Activated CD4-positive, alpha-beta T cell treated with anti-CD3 and anti-CD28 coated beads, Interleukin-2, amount 10 ng/mL, durations not matched to agents 7 days and 5 days (primary cell): ENCODE measurements at regions not wholly inside any gene's neighbourhood (a gene's known extent, or its start where the extent isn't known, plus 50 kb on each side); places are given as distances from the start of the nearest gene placed in this dataset.
"Not testable (repeated sequence)": the region's sequence is repeated elsewhere in the genome, so short reads cannot be mapped to it uniquely, and the experiment has no call there.

ENCODE experiments used
- CTCF ChIA-PET: fragments of 350-600 bp; sonication (Branson Sonifier 250); formaldehyde crosslinking; loops from one replicate; lab custom pipeline; 2021; ENCODE audit warnings: antibody characterized with exemption; lab: Charles Lee
- POLR2A ChIA-PET: fragments of 350-600 bp; sonication (Branson Sonifier 250); formaldehyde crosslinking; loops from one replicate; lab custom pipeline; 2021; ENCODE audit warnings: antibody characterized with exemption; lab: Charles Lee
- DNase-seq: peaks from one replicate; pipeline ENCODE4 v3.0.0-alpha.2; 2020
- H3K27ac Mint-ChIP-seq: one replicate; pipeline ENCODE4 v1.8.0; 2021; ENCODE audit warnings: mild to moderate bottlenecking, moderate library complexity, mixed read lengths
- H3K27me3 Mint-ChIP-seq: one replicate; pipeline ENCODE4 v1.8.0; 2021; ENCODE audit warnings: mixed read lengths
- H3K36me3 Mint-ChIP-seq: one replicate; pipeline ENCODE4 v1.8.0; 2021; ENCODE audit warnings: low read depth, mixed read lengths
- H3K4me1 Mint-ChIP-seq: one replicate; pipeline ENCODE4 v1.8.0; 2021; ENCODE audit warnings: mixed read lengths
- H3K4me3 Mint-ChIP-seq: one replicate; pipeline ENCODE4 v1.8.0; 2021; ENCODE audit warnings: mild to moderate bottlenecking, moderate library complexity, mixed read lengths
- H3K9me3 Mint-ChIP-seq: one replicate; pipeline ENCODE4 v1.8.0; 2021; ENCODE audit warnings: mixed read lengths

DNA sequence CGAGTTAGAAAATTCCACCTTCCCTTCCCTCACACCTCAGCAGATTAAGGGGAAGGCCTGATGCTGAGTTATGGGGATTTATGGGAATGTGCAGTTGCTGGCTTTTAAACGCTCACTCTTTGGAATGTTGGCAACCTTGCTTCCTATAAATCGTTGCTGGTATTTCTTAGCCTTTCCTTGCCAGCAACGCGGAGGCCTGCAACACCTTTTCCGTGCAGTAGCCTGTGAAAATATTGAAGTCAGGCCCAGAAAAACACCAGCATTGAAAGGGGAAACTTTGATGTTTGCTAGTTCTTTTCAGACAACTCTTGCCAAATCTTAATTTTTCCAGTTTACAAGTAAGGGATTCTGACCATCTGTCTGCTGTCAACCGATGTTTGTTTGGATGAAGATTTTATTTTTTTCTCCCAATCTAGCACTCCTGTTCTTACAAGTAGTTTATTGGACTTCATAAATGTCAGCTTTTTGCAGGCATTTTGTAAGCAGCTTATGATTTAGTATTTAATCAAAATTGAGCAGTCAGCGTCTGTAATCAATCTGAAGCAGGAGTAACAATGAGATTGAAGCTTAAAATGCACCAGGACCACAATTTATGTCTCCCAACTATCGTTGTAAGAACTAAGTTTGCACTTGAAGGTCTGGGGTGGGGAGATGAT is 251.0 kb downstream of the RPLP1 start:
- Mint-ChIP-seq H3K36me3 (peaks cover 23% of the 10 kb centered on the region), H3K27ac (no peak overlapping the region), H3K4me1 (no peaks in the 10 kb centered on the region), H3K9me3 (peaks cover 25% of the 10 kb centered on the region), H3K4me3 (no peak overlapping the region), H3K27me3 (no peaks in the 10 kb centered on the region)
- DNase-seq: no peak
- CTCF ChIA-PET: interaction anchor here (1.1 kb wide), 1 partner anchor 768 kb away, joined by 3 read pairs; no protein-coding TSS in a partner anchor
- POLR2A ChIA-PET: no interaction called here

DNA sequence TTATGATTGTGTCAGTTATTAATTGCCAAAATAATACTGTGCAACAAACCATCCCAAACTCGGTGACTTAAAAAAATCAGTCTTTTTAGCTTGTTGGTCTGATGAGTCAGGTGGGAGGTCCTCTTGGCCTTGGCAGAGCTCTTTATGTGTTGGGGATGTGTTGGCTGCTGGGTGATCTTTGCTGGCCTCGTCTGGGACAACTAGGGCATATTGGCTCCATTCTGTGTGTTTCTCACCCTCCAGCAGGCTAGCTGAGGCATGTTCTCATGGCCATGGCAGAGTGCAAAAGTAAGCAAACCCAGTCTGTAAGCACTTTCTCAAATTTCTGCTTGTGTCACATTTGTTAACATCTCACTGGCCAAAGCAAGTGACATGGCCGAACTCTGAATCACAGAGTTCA is 251.6 kb downstream of the RPLP1 start:
- no peak for DNase-seq
- POLR2A ChIA-PET: no interaction called here
- Mint-ChIP-seq H3K27ac (no peak overlapping the region), H3K4me1 (no peaks in the 10 kb centered on the region), H3K9me3 (peaks cover 30% of the 10 kb centered on the region), H3K27me3 (no peaks in the 10 kb centered on the region), H3K36me3 (peaks cover 27% of the 10 kb centered on the region), H3K4me3 (no peak overlapping the region)
- CTCF ChIA-PET: interaction anchor here (1.1 kb wide), 1 partner anchor 768 kb away, joined by 3 read pairs; no protein-coding TSS in a partner anchor

DNA sequence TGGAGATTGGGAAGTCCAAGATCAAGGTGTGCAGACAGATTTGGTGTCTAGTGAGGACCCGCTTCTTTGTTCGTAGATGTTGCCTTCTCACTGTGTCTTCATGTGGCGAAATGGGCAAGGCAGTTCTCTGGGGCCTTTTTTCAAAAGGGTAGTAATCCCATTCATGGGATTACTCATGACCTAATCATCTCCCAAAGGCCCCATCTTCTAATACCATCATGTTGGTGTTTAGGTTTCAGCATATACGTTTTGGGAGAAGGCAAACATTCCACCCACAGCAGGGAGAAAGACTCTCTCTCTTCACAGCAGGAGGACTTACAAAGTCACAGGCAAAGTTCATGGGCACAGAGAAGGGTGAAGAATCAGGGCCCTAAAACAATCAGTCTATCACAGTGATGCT is 252.1 kb downstream of the RPLP1 start:
- H3K4me3 Mint-ChIP-seq: no peak overlapping the region
- peaks cover 35% of the 10 kb centered on the region for H3K9me3 Mint-ChIP-seq
- peaks cover 30% of the 10 kb centered on the region for H3K36me3 Mint-ChIP-seq
- no peak overlapping the region for H3K27ac Mint-ChIP-seq
- H3K4me1 Mint-ChIP-seq: no peaks in the 10 kb centered on the region
- CTCF ChIA-PET: interaction anchor here (1.1 kb wide), 1 partner anchor 767 kb away, joined by 3 read pairs; no protein-coding TSS in a partner anchor
- POLR2A ChIA-PET: no interaction called here
- DNase-seq: no peak
- H3K27me3 Mint-ChIP-seq: no peaks in the 10 kb centered on the region

DNA sequence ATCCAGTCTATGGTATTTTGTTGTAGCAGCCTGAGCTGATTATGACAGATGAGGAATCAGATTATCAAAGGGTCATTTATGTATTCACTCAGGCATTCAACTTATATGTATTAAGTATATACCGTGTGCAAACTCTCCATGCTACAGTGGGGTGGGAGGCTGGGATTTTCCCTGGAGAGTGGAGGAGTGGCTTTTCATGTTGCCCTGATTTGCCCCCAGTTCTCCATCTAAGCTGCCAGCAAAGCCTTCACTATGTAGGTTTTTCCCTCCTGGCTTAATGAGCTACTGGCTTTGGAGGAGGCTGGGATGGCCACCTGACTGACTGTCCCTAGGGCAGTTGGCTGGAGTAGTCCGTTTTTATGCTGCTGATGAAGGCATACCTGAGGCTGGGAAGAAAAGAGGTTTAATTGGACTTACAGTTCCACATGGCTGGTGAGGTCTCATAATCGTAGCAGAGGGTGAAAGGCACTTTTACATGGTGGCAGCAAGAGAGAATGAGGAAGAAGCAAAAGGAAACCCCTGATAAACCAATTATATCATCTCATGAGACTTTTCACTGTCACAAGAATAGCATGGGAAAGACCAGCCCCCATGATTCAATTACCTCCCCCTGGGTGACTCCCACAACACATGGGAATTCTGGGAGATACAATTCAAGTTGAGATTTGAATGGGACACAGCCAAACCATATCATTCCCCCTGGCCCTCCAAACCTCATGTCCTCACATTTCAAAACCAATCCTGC is 253.9 kb downstream of the RPLP1 start:
- DNase-seq: no peak
- CTCF ChIA-PET: no interaction called here
- POLR2A ChIA-PET: no interaction called here
- Mint-ChIP-seq H3K27me3 (peaks cover 5% of the 10 kb centered on the region), H3K36me3 (peaks cover 37% of the 10 kb centered on the region), H3K4me3 (no peak overlapping the region), H3K4me1 (peaks cover 3% of the 10 kb centered on the region), H3K9me3 (peaks cover 42% of the 10 kb centered on the region), H3K27ac (no peak overlapping the region)

DNA sequence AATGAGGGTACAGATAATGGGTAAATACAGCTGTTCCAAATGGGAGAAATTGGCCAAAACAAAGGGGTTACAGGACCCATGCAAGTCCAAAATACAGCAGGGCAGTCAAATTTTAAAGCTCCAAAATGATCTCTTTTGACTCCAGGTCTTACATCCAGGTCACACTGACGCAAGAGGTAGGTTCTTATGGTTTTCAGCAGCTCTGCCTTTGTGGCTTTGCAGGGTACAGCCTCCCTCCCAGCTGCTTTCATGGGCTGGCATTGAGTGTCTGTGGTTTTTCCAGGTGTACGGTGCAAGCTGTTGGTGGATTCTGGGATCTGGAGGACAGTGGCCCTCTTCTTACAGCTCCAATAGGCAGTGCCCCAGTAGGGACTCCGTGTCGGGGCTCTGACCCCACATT is 254.6 kb downstream of the RPLP1 start:
- POLR2A ChIA-PET, H3K4me3 Mint-ChIP-seq, DNase-seq, H3K27me3 Mint-ChIP-seq, H3K4me1 Mint-ChIP-seq, H3K27ac Mint-ChIP-seq: not testable (repeated sequence)
- Mint-ChIP-seq H3K9me3 (peaks cover 42% of the 10 kb centered on the region), H3K36me3 (peaks cover 37% of the 10 kb centered on the region)
- CTCF ChIA-PET: interaction anchor here (0.9 kb wide), 1 partner anchor 19 kb away, joined by 3 read pairs; no protein-coding TSS in a partner anchor

DNA sequence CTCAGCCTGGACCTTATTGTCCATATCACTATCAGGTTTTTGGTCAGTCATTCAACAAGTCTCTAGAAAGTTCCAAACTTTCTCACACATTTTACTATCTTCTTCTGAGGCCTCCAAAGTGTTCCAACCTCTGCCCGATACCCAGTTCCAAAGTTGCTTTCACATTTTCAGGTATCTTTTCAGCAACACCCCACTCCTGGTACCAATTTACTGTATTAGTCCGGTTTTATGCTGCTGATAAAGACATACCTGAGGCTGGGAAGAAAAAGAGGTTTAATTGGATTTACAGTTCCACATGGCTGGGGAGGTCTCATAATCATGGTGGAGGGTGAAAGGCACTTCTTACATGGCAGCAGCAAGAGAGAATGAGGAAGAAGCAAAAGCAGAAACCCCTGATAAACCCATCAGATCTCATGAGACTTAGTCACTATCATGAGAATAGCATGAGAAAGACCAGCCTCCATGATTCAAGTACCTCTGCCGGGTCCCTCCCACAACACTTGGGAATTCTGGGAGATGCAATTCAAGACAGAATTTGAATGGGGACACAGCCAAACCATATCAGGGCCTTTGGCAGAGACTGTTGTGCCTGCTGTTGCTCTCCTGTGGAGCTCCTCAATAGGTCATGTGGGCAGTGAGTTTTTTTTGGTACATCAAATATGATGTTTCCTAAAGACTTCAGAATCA is 256.0 kb downstream of the RPLP1 start:
- H3K4me3 Mint-ChIP-seq, POLR2A ChIA-PET, H3K27me3 Mint-ChIP-seq, H3K27ac Mint-ChIP-seq, DNase-seq: not testable (repeated sequence)
- peaks cover 37% of the 10 kb centered on the region for H3K36me3 Mint-ChIP-seq
- CTCF ChIA-PET: interaction anchor here (1.3 kb wide), 1 partner anchor 13 kb away, joined by 4 read pairs; no protein-coding TSS in a partner anchor
- H3K9me3 Mint-ChIP-seq: peaks cover 38% of the 10 kb centered on the region
- peaks cover 19% of the 10 kb centered on the region for H3K4me1 Mint-ChIP-seq

DNA sequence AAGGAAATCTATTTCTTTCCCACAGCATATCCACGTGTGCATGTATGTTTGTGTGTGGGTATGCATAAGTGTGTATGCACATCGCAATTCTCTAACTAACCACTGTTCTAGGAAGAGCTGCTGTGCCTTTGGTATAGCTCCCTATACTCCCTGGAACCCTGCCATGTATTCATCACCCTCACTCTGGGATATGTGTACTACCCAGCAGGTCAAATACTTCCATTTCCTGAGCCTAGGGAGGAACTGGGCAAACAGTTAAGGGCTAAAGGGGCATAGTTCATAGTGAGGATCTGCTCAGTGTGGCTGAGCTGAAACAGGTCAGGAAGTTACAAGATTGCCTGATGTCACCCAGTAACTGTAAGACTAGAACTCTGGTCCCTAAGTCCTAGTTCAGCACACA is 260.4 kb downstream of the RPLP1 start:
- Mint-ChIP-seq H3K27ac (peak overlapping the region; percentile 94), H3K36me3 (peaks cover 29% of the 10 kb centered on the region), H3K27me3 (peaks cover 10% of the 10 kb centered on the region), H3K4me3 (no peak overlapping the region), H3K9me3 (peaks cover 33% of the 10 kb centered on the region), H3K4me1 (peaks cover 58% of the 10 kb centered on the region)
- ChIA-PET CTCF (interaction anchor here (0.9 to 2.3 kb wide), 3 partner anchors 8 to 30 kb away, joined by 3 to 9 read pairs (median 3); no protein-coding TSS in a partner anchor), POLR2A (no interaction called here)
- DNase-seq: no peak

DNA sequence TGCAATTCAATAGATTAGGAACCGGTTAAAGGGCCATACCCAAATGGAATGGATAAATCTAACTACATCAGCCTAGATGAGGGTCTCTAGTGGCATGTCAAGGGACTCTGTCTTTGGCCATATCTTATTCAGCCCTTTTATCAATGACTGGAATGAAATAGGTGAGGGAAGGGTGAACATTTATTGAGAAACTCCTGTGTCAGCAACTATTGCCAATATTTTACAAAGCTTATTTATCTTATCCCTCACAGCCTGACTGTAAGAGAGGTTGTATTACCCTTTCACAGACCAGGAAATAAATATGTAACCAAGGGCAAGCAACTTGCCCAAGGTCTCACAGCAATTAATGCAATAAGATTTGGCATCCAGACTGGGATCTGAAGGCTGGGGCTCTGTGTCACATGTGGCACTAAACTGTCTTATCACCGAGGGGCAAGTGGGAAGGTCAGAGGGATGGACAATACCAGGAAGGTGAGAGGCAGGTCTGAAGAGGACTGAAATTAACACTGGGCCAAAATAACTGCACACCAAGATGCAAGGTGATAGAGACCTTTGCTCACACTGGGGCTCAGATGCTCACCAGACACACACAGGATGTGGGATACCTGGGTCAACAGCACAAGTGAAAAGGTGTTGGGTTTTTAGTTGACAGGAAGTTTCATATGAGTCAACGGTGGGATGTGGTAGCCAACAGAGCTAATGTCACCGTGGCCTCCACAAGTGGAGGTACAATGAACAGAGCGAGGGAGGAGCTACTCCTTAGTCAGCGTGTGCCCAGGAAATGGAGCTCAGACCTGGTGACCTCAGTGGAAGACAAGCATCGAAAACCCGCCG is 261.3 kb downstream of the RPLP1 start:
- peak overlapping the region; percentile 94 for H3K27ac Mint-ChIP-seq

DNA sequence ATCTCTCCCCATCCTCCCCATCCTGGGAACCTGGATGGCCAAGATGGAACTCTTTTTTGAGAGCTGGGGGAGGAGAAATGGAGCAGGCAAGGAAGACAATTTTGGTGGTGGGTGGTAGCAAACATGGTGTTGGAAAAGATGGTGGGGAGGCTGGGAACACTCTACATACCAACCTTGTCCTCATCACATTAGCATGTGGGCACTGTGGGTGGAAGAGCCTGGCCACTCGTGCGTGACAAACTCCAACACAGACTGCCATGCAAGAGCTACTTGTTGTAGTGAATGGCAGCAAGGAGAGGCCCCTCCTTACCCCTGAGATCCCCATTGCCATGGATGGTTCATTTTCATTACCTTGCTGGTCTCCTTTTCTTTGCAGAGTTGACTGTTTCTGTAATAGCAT is 262.6 kb downstream of the RPLP1 start:
- Mint-ChIP-seq H3K27ac (peak overlapping the region; percentile 94), H3K4me1 (peaks cover 81% of the 10 kb centered on the region), H3K9me3 (peaks cover 13% of the 10 kb centered on the region), H3K4me3 (no peak overlapping the region), H3K27me3 (peaks cover 10% of the 10 kb centered on the region), H3K36me3 (peaks cover 12% of the 10 kb centered on the region)
- ChIA-PET POLR2A (no interaction called here), CTCF (no interaction called here)
- DNase-seq: no peak

More for the DNA sequence above, 261.3 kb downstream of the RPLP1 start:
- ChIA-PET POLR2A (interaction anchor here (0.7 to 1.1 kb wide), 2 partner anchors 42 to 45 kb away, joined by 3 to 6 read pairs; no protein-coding TSS in a partner anchor), CTCF (interaction anchor here (0.5 to 1.0 kb wide), 5 partner anchors 44 to 774 kb away, joined by 3 to 6 read pairs (median 3); no protein-coding TSS in a partner anchor)
- Mint-ChIP-seq H3K4me1 (peaks cover 68% of the 10 kb centered on the region), H3K9me3 (peaks cover 23% of the 10 kb centered on the region), H3K36me3 (peaks cover 20% of the 10 kb centered on the region), H3K27me3 (peaks cover 10% of the 10 kb centered on the region), H3K4me3 (peak overlapping the region; percentile 31)
- peak; percentile 90 for DNase-seq

DNA sequence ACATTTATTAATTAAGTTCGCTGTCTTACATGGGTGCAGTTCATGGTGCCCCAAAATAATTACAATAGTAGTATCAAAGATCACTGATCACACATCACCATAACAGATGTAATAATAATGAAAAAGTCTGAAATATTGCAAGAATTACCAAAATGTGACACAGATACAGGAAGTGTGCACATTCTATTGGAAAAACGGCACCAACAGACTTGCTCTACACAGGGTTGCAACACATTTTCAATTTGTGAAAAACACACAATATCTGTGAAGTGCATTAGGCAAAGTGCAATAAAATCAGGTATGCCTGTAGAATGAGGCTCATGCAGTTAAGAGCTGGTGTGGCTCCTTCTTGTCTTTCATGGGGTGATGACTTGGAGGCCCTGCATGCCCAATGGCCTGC is 265.8 kb downstream of the RPLP1 start:
- no peak overlapping the region for H3K4me3 Mint-ChIP-seq
- CTCF ChIA-PET: interaction anchor here (0.6 to 1.3 kb wide), 2 partner anchors 247 to 258 kb away, joined by 3 to 4 read pairs; no protein-coding TSS in a partner anchor
- POLR2A ChIA-PET: no interaction called here

DNA sequence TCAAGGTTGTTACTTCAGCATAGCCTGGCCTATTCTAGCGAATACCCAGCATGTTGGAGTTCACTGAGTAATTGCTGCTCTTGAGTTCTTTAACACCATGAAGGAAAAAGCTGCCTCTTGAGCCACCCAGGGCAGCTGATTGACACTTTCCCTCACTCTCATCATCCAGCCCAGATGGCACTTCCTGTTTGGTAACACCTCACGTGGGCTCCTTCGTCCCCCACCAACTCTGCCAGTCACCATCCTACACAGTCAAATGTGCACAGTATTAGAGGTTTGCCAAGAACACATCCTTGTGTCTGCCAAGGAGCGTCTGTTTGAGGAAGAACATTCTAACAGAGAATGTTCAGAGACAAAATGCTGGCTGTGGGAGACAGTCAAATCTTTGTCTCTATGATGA is 266.3 kb downstream of the RPLP1 start:
- ChIA-PET CTCF (interaction anchor here (1.2 to 2.9 kb wide), 4 partner anchors 9 to 379 kb away, joined by 3 to 12 read pairs (median 6); partner anchors contain the start of gene TLE3), POLR2A (no interaction called here)
- Mint-ChIP-seq H3K27ac (peak overlapping the region; percentile 79), H3K9me3 (peaks cover 9% of the 10 kb centered on the region), H3K36me3 (peaks cover 7% of the 10 kb centered on the region), H3K27me3 (peaks cover 10% of the 10 kb centered on the region), H3K4me3 (no peak overlapping the region), H3K4me1 (peaks cover 95% of the 10 kb centered on the region)
- peak; percentile 33 for DNase-seq

More for the DNA sequence above, 265.8 kb downstream of the RPLP1 start:
- H3K36me3 Mint-ChIP-seq: peaks cover 7% of the 10 kb centered on the region
- DNase-seq: no peak
- peaks cover 95% of the 10 kb centered on the region for H3K4me1 Mint-ChIP-seq
- H3K27ac Mint-ChIP-seq: no peak overlapping the region
- H3K9me3 Mint-ChIP-seq: peaks cover 9% of the 10 kb centered on the region
- H3K27me3 Mint-ChIP-seq: peaks cover 8% of the 10 kb centered on the region
